HEK293T (cell line): ENCODE measurements at regions not wholly inside any gene's neighbourhood (a gene's known extent, or its start where the extent isn't known, plus 50 kb on each side); places are given as distances from the start of the nearest gene placed in this dataset.

Experiments
- CTCF ChIA-PET: fragments of 350-600 bp; formaldehyde crosslinking; extraction: SDS; loops from one replicate; lab custom pipeline; 2021; ENCODE audit warnings: antibody characterized with exemption, inconsistent platforms; lab: Yijun Ruan, JAX
- POLR2A ChIA-PET: fragments of 350-600 bp; formaldehyde crosslinking; extraction: SDS; loops from one replicate; lab custom pipeline; 2020; ENCODE audit warnings: antibody characterized with exemption, inconsistent platforms; lab: Yijun Ruan, JAX
- DNase-seq: peaks from one replicate; pipeline ENCODE4 v3.0.0; 2012; ENCODE audit warnings: mixed read lengths; ENCODE audit errors: extremely low spot score
- ARNT ChIP-seq: fragments of 450-650 bp; IDR thresholded peaks from 2 replicates; pipeline ENCODE4 v1.6.1; 2017; ENCODE audit warnings: mild to moderate bottlenecking
- BHLHE40 ChIP-seq: fragments of 450-650 bp; IDR thresholded peaks from 2 replicates; pipeline ENCODE4 v1.6.1; 2016; ENCODE audit warnings: mild to moderate bottlenecking, moderate library complexity, borderline replicate concordance
- CTBP1 ChIP-seq: fragments of 450-650 bp; IDR thresholded peaks from 2 replicates; pipeline ENCODE4 v1.6.1; 2016; ENCODE audit warnings: borderline replicate concordance
- ELF4 ChIP-seq: fragments of 450-650 bp; IDR thresholded peaks from 2 replicates; pipeline ENCODE4 v1.6.1; 2017; ENCODE audit warnings: antibody characterized with exemption
- FOXA1 ChIP-seq: fragments of 450-650 bp; IDR thresholded peaks from 2 replicates; pipeline ENCODE4 v1.6.1; 2016; ENCODE audit warnings: mild to moderate bottlenecking
- FOXK2 ChIP-seq: fragments of 450-650 bp; IDR thresholded peaks from 2 replicates; pipeline ENCODE4 v1.6.1; 2016; ENCODE audit warnings: mild to moderate bottlenecking
- FOXM1 ChIP-seq: fragments of 450-650 bp; IDR thresholded peaks from 2 replicates; pipeline ENCODE4 v1.6.1; 2017; ENCODE audit warnings: mild to moderate bottlenecking, borderline replicate concordance
- L3MBTL2 ChIP-seq: fragments of 450-650 bp; conservative IDR thresholded peaks from 2 replicates; pipeline ENCODE4 v1.6.1; 2016; ENCODE audit warnings: mild to moderate bottlenecking
- LEF1 ChIP-seq: fragments of 450-650 bp; IDR thresholded peaks from 2 replicates; pipeline ENCODE4 v1.6.1; 2017; ENCODE audit warnings: mild to moderate bottlenecking, borderline replicate concordance
- NFRKB ChIP-seq: fragments of 450-650 bp; IDR thresholded peaks from 2 replicates; pipeline ENCODE4 v1.6.1; 2016; ENCODE audit warnings: mild to moderate bottlenecking, moderate library complexity
- PKNOX1 ChIP-seq: fragments of 450-650 bp; IDR thresholded peaks from 2 replicates; pipeline ENCODE4 v1.6.1; 2016
- SP1 ChIP-seq: fragments of 450-650 bp; IDR thresholded peaks from 2 replicates; pipeline ENCODE4 v1.6.1; 2017
- SUZ12 ChIP-seq: fragments of 450-650 bp; IDR thresholded peaks from 2 replicates; pipeline ENCODE4 v1.6.1; 2016; ENCODE audit warnings: mild to moderate bottlenecking
- TARDBP ChIP-seq: fragments of 450-650 bp; IDR thresholded peaks from 2 replicates; pipeline ENCODE4 v1.6.1; 2016
- ZNF384 ChIP-seq: fragments of 450-650 bp; IDR thresholded peaks from 2 replicates; pipeline ENCODE4 v1.6.1; 2016

- ChIA-PET CTCF (no interaction called here), POLR2A (no interaction called here)
- TF ChIP-seq LEF1 (no peak), FOXM1 (no peak)
- DNase-seq = no peak
Measured at GRCh38 chr4:59348949-59349348, 1851.2 kb upstream of the ADGRL3 start.

- CTCF ChIA-PET = no interaction called here
- no peak for DNase-seq
- POLR2A ChIA-PET = no interaction called here
- TF ChIP-seq FOXM1 = no peak
- TF ChIP-seq FOXK2 = no peak
- TF ChIP-seq L3MBTL2 = no peak
- TF ChIP-seq ELF4 = no peak
- TF ChIP-seq SUZ12 = no peak
- no peak for TF ChIP-seq CTBP1
Measured at GRCh38 chr4:59369229-59369628, 1830.9 kb upstream of the ADGRL3 start.

DNA sequence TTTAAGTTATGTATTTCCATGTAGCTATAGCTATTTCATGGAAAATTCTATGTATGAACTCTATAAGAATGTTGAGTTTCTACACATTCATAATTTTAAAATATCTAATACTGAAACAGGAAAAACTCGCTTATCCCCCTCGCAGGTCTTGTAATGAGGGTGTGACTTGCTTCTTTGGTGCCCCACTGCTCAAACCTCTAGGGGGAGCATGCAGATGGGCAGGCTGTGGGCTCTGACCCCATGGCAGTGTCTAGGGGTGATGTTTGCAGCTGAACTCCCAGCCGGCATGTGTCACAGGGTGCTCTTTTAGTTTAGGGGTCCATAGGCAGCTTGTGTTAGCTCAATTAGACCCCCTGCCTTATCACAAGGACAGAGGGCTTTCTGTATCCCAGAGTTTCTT lies 1825.7 kb upstream of the ADGRL3 start:
- CTCF ChIA-PET = no interaction called here
- DNase-seq = no peak
- TF ChIP-seq NFRKB (no peak), FOXA1 (no peak), ZNF384 (no peak), SP1 (no peak), FOXK2 (no peak), ELF4 (no peak), LEF1 (no peak), L3MBTL2 (no peak), SUZ12 (no peak), FOXM1 (no peak), ARNT (no peak)
- POLR2A ChIA-PET = no interaction called here

GRCh38 chr4:59380841-59381366 lies 1819.2 kb upstream of the ADGRL3 start:
- ChIA-PET CTCF (no interaction called here), POLR2A (no interaction called here)
- DNase-seq = no peak
- TF ChIP-seq L3MBTL2 = no peak

DNA sequence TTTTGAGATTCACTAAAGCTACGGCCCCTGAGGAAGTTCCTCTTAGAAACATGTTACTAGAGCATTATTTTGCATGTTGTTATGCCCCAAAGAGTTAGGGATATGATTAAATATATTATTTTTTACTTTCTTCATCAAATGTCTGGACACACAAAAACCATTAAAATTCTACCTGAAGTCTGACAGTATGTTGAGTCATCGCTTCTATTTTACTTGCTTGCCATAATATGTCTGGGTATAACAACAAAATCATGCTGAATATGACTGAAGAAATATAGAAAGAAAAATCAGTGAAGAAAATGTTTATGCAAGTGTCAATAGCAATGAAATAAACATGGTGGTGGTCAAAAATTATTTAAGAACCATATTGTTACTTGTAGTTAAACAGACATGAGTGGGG lies 1818.5 kb upstream of the ADGRL3 start:
- POLR2A ChIA-PET = no interaction called here
- DNase-seq = no peak
- CTCF ChIA-PET = no interaction called here
- TF ChIP-seq TARDBP = no peak
- TF ChIP-seq PKNOX1 = no peak

DNA sequence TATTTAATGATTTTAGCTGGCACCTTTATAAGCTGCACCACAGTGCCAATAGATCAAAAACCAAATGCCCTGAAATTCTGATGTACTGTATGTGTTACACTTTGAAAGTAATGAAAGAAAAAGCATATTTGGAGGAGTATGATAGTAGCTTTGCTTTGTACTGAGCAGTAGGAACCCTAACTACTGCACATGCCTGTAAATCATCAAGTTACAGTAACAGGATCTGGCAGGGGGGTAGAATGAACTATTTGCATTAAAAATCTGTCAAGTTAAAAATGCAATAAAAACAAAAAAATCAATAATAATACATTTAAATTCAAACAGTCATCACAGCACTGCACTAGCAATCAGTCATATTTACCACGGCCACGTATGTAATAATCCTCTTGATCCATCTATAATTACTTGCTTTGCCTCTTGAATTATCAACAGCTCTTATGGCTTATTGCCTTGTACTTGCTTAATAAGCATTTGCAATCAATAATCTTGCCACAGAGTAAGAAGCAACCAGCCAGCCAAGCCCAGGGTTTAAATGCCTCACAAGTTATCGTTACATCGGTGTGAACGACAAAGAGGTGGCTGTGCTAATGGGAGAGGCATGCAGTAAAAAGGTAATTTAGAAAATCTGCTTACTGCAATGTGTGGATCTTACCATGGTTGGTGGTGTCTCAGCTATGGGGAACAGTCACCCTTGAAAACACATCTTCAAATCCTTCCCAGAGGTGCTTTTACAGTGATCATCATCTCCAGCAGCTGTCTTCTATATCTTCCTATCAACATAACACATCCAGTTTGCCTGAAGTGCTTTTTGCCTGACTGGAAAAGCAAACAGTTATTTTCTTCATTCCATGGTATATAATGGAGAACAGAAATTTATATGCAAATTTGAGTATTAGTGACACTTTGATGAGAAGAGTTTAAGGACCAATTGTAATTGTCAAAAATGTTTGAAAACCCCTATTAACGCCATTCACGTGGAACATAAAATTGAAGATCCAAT lies 1812.1 kb upstream of the ADGRL3 start:
- DNase-seq = no peak
- POLR2A ChIA-PET = no interaction called here
- CTCF ChIA-PET = no interaction called here
- TF ChIP-seq CTBP1 (no peak), ZNF384 (no peak), FOXA1 (no peak), SUZ12 (no peak), TARDBP (no peak), BHLHE40 (no peak), LEF1 (no peak), FOXM1 (no peak), PKNOX1 (no peak), SP1 (no peak)

DNA sequence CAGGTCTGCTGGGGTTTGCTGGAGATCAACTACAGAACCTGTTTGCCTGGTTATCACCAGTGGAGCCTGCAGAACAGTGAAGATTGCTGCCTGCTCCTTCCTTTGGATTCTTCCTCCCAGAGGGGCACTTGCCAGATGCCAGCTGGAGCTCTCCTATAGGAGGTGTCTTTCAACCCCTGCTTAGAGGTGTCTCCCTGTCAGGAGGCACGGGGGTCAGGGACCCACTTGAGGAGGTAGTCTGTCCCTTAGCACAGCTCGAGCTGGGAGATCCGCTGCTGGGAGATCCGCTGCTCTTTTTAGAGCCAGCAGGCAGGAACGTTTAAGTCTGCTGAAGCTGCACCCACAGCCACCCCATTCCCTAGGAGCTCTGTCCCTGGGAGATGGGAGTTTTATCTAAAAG lies 1806.3 kb upstream of the ADGRL3 start:
- POLR2A ChIA-PET = no interaction called here
- DNase-seq = no peak
- no peak for TF ChIP-seq LEF1
- no peak for TF ChIP-seq NFRKB
- no peak for TF ChIP-seq PKNOX1
- TF ChIP-seq SP1 = no peak
- no peak for TF ChIP-seq SUZ12
- TF ChIP-seq L3MBTL2 = no peak
- TF ChIP-seq ELF4 = no peak
- CTCF ChIA-PET = no interaction called here
